ENCODE measurements at regions not wholly inside any gene's neighbourhood (a gene's known extent, or its start where the extent isn't known, plus 50 kb on each side); places are given as distances from the start of the nearest gene placed in this dataset.

- no peak for DNase-seq (ENCODE audit: low spot score)
Observed at GRCh38 chr4:19910861-19911525, 340.7 kb upstream of the SLIT2 start.

DNA sequence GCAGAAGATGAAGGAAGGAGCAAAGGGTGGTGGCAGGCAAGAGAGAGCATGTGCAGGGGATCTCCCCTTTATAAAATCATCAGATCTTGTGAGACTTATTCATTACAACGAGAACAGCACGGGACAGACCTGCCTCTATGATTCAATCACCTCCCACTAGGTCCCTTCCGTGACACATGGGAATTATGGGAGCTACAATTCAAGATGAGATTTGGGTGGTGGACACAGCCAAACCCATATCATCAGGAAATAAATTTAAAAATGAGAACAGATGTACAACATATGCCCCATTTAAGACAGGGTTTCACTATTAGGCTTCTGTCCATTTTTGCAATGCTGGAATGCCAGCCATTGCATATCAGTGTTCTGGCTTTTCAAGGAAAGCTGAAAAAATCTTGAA lies 346.7 kb upstream of the SLIT2 start:
- DNase-seq (ENCODE audit: low spot score) = no peak

GRCh38 chr4:19888587-19888986 lies 363.1 kb upstream of the SLIT2 start:
- DNase-seq (ENCODE audit: low spot score) = no peak

- DNase-seq (ENCODE audit: low spot score) = no peak
Observed at GRCh38 chr4:19883841-19884240, 367.9 kb upstream of the SLIT2 start.

- DNase-seq (ENCODE audit: low spot score) = no peak
Observed at GRCh38 chr4:19880206-19880605, 371.5 kb upstream of the SLIT2 start.

DNA sequence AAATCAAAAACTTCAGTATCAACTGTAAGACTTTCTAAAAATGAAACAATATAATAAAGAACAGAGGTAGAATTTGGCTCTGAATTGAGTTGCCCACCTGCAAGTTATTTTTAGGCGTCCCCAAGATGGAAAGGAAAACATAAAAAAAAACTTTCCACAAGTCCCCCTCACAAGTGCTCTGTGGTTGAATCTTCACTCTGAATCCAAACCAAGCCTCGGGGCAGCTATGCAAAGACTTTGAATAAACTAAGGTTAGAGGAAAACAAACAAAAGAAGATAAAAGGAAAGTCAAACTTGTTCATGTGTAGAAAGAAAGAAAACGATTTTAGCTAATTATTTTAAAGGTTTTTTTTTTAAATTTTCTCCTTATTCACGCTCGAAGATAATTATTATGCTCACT lies 372.4 kb upstream of the SLIT2 start:
- no peak for DNase-seq (ENCODE audit: low spot score)

DNA sequence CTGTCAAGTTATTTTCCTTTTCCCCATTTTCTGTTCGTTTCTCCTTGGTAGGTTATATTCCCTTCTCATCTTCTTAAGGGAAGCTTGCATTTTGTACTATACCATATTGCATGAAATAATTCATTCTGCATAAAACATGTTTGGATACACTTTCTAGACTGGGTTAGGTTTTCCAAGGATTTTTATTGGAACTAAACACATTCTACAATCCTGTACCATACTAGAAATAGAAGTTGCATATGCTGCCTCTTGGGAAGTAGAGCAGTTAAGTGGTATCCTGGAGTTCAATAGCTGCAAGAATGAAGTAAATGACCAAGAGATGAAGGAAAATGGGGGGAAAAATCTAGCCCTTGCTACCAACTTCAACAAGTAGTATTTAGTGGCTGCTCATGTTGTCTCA lies 393.7 kb upstream of the SLIT2 start:
- DNase-seq (ENCODE audit: low spot score) = no peak

GRCh38 chr4:19857380-19857779 lies 394.3 kb upstream of the SLIT2 start:
- DNase-seq (ENCODE audit: low spot score) = no peak

GRCh38 chr4:19850909-19851308 lies 400.8 kb upstream of the SLIT2 start:
- DNase-seq (ENCODE audit: low spot score) = no peak

DNA sequence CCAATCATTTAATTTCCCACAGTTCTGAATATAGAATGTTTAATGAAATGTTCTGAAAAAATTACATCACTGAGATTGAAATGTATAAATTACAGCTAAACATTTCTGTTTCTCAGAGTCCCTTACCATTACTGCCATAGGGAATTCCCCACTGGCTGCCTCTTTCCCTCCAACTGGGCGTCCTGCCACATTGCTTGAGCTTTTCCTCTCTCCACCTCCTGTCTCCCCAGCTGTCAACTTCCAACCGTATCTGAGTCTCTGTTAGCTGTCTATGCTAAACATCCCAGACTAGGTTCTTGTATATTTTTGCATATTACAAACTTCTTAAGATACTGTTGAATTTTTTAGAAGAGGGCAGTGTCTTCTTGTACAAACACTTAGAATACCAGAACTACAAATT lies 407.3 kb upstream of the SLIT2 start:
- DNase-seq (ENCODE audit: low spot score) = no peak

GRCh38 chr4:19842471-19842870 lies 409.2 kb upstream of the SLIT2 start:
- DNase-seq (ENCODE audit: low spot score) = no peak

DNA sequence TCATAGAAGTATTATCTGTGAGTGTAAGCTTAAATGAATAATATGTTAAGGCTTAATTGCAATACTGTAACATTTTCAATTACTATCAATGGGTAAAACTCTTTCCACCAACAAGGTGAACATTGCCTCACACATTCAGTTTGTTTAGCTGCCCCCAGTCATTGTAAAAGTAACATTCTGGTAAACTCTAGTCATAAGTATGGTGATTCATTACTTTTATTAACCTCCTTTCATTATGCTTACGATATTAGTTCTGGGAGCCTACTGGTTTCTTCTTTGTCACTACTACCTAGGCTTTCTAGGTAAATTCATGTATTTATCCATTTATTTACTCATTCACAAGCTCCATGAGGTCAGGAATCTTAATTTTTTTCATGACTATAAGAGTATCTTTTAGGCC lies 412.8 kb upstream of the SLIT2 start:
- no peak for DNase-seq (ENCODE audit: low spot score)

DNA sequence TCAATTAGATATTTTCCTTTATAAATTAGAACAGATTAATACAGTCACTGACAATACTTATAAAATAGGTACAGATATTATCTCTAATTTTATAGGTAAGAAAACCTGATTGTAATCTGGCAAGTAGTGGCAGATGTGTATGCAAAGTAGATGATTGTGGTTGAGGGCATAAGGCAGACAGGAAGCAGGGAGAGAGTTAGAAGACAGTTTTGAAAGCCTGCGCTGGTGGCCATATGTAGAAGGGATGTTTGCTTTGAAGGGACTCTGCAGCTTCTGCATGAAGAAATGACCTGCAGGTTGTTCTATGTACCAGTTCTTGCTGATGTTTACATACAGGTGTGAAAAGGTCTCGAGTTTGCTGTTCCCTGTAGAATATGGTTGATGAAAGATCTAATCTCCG lies 416.3 kb upstream of the SLIT2 start:
- DNase-seq (ENCODE audit: low spot score) = no peak

DNA sequence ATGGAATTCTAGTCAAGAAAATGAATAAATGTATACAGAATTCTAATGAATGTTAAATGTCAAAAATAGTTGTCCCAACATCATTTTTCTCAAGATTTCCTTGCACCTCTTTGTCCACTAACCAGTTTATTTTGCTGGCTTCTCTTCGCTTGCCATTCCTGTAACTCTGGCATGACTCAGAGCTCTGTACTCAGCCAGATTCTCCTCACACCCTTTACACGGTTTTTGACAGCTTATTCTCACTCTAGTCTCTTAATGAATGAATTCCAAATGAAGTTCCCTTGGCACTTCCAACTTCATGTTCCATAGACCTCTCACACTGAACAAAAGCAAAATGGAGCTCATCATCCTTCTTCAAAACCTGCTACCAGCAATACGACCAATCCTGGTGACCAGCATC lies 419.3 kb upstream of the SLIT2 start:
- DNase-seq (ENCODE audit: low spot score) = no peak

- DNase-seq (ENCODE audit: low spot score) = no peak
Observed at GRCh38 chr4:19831644-19832285, 419.9 kb upstream of the SLIT2 start.

- DNase-seq (ENCODE audit: low spot score) = no peak
Observed at GRCh38 chr4:19829101-19829500, 422.6 kb upstream of the SLIT2 start.

DNA sequence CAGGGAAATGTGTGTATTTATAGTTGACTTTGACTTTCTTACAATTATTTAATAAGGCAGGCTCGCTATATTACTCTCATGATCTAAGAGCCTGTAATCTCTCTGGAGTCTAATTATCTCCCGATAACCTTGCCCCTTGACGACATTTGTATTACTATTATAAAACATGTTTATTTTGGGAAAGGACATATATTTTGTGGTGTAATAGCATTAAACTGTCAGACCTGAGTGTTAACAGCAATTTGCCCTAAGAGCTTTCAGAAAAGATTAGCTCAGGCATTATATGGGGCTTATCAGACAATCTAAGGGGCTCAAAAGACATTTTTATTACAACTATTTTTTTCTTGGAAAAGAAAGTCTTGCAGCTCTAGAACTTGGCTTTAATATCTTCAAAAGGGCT lies 427.9 kb upstream of the SLIT2 start:
- no peak for DNase-seq (ENCODE audit: low spot score)

DNA sequence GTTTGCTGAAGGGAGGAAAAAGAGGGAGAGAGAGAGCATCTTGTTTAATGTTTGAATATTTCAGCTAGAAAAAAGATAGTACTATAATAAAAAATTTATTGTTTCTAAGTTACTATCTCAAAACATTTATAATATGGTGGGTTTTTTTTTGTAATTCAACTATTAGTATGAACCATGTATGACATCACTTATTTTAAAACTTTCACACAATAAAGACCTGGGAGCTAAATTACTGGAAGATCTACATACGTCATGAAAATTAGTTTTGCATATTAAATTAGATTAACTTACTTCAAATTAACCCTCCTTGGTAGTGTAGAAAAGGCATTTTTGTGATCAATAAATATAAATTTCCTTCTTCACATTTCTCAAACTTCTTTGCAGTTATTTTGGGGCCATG lies 432.0 kb upstream of the SLIT2 start:
- no peak for DNase-seq (ENCODE audit: low spot score)

DNA sequence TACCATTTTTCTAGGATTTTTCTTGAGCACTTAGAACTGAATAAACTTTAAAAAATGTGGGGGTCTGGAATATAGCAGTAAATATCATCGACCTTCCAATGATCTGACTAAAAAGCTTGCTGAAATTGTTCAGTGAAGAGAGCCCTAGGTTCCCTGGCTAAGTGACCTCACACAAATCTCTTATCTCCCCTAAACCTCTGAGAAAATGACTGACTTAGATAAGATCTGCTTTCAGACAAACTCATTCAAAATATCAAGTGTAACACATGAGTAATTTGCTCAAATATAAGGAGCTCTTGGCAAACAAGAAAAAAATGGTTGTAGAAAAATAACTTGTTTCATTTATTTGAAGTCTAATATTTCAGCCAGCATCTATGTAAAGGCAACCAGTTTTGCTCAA lies 441.7 kb upstream of the SLIT2 start:
- DNase-seq (ENCODE audit: low spot score) = no peak

- DNase-seq (ENCODE audit: low spot score) = no peak
Observed at GRCh38 chr4:19807505-19807904, 444.2 kb upstream of the SLIT2 start.

GRCh38 chr4:19806865-19807264 lies 444.8 kb upstream of the SLIT2 start:
- no peak for DNase-seq (ENCODE audit: low spot score)

- DNase-seq (ENCODE audit: low spot score) = no peak
Observed at GRCh38 chr4:19803406-19803805, 448.3 kb upstream of the SLIT2 start.

DNA sequence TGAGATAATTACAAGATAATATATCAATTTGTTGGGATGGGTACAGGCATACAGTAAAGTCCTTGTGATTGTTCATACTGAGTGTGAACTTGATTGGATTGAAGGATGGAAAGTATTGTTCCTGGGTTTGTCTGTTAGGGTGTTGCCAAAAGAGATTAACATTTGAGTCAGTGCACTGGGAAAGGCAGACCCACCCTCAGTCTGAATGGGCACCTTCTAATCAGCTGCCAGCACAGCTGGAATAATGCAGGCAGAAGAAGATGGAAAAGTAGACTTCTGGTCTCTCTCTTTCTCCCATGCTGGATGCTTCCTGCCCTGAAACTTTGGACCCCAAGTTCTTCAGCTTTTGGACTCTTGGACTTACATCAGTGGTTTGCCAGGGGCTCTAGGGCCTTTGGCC lies 457.9 kb upstream of the SLIT2 start:
- DNase-seq (ENCODE audit: low spot score) = no peak

Data from HT-29 (cell line).